Mesenchymal stem cell (in vitro differentiated cells and primary cell): ENCODE measurements at regions not wholly inside any gene's neighbourhood (a gene's known extent, or its start where the extent isn't known, plus 50 kb on each side); places are given as distances from the start of the nearest gene placed in this dataset.

Experiments
- DNase-seq: peaks from one replicate; pipeline ENCODE4 v3.0.0-alpha.2; 2013
- H2AFZ ChIP-seq: one replicate; pipeline ENCODE4 v1.6.1; 2013; ENCODE audit warnings: low read depth, mild to moderate bottlenecking, control low read depth, inconsistent platforms, low read length, moderate library complexity
- H2AK5ac ChIP-seq: 2 replicates; pipeline ENCODE4 v1.6.1; 2013; ENCODE audit warnings: low read length, moderate library complexity, mild to moderate bottlenecking, inconsistent platforms; ENCODE audit not compliant: severe bottlenecking
- H2BK120ac ChIP-seq: one replicate; pipeline ENCODE4 v1.6.1; 2013; ENCODE audit warnings: low read depth, mild to moderate bottlenecking, inconsistent platforms, low read length, moderate library complexity
- H2BK12ac ChIP-seq, 2 experiments: one replicate each; pipeline ENCODE4 v1.6.1; 2013; ENCODE audit warnings: inconsistent platforms in 2 of 2, low read length in 2 of 2, mild to moderate bottlenecking in 2 of 2, moderate library complexity in 2 of 2, control low read depth in 1 of 2
- H2BK15ac ChIP-seq: one replicate; pipeline ENCODE4 v1.6.1; 2013; ENCODE audit warnings: mild to moderate bottlenecking, low read depth, inconsistent platforms; ENCODE audit not compliant: poor library complexity, severe bottlenecking
- H2BK5ac ChIP-seq: 2 replicates; pipeline ENCODE4 v1.6.1; 2013; ENCODE audit warnings: low read depth, mild to moderate bottlenecking, low read length, control low read depth, inconsistent platforms; ENCODE audit not compliant: poor library complexity, severe bottlenecking
- H3K14ac ChIP-seq, 2 experiments: one replicate each; pipeline ENCODE4 v1.6.1; 2013; ENCODE audit warnings: inconsistent platforms in 2 of 2, low read length in 2 of 2, control low read depth in 1 of 2, mild to moderate bottlenecking in 1 of 2, moderate library complexity in 1 of 2
- H3K18ac ChIP-seq, 2 experiments: one replicate each; pipeline ENCODE4 v1.6.1; 2013; ENCODE audit warnings: inconsistent platforms in 2 of 2, low read length in 2 of 2, control low read depth in 1 of 2, low read depth in 1 of 2, mild to moderate bottlenecking in 1 of 2
- H3K23ac ChIP-seq, 2 experiments: one replicate each; pipeline ENCODE4 v1.6.1; 2013; ENCODE audit warnings: inconsistent platforms in 2 of 2, low read length in 2 of 2, mild to moderate bottlenecking in 2 of 2, moderate library complexity in 2 of 2, control low read depth in 1 of 2
- H3K27ac ChIP-seq: 2 replicates; pipeline ENCODE4 v1.5.1; 2013; ENCODE audit warnings: mild to moderate bottlenecking, moderate library complexity, low read length, control low read depth, inconsistent platforms; ENCODE audit not compliant: poor library complexity, severe bottlenecking
- H3K27me3 ChIP-seq, 2 experiments: 2 replicates each; pipeline versions ENCODE4 v1.6.1 to v1.7.0; 2013; ENCODE audit warnings: low read length in 2 of 2, mild to moderate bottlenecking in 2 of 2, moderate library complexity in 2 of 2, control low read depth in 1 of 2, inconsistent platforms in 1 of 2; ENCODE audit not compliant: control insufficient read depth in 1 of 2, insufficient read depth in 1 of 2
- H3K36me3 ChIP-seq, 2 experiments: 2 replicates each; pipeline versions ENCODE4 v1.6.1 to v1.7.0; 2013; ENCODE audit warnings: low read length in 2 of 2, control low read depth in 1 of 2, inconsistent platforms in 1 of 2, low read depth in 1 of 2, mild to moderate bottlenecking in 1 of 2; ENCODE audit not compliant: insufficient read depth in 2 of 2, control insufficient read depth in 1 of 2
- H3K4ac ChIP-seq, 2 experiments: one replicate each; pipeline ENCODE4 v1.6.1; 2013; ENCODE audit warnings: inconsistent platforms in 2 of 2, low read length in 2 of 2, mild to moderate bottlenecking in 2 of 2, moderate library complexity in 2 of 2, control low read depth in 1 of 2, low read depth in 1 of 2
- H3K4me1 ChIP-seq: 2 replicates; pipeline ENCODE4 v1.6.1; 2013; ENCODE audit warnings: low read depth, low read length, control low read depth; ENCODE audit not compliant: control insufficient read depth, insufficient read depth
- H3K4me2 ChIP-seq: 2 replicates; pipeline ENCODE4 v1.6.1; 2013; ENCODE audit warnings: low read length, mild to moderate bottlenecking, inconsistent platforms; ENCODE audit not compliant: poor library complexity, severe bottlenecking
- H3K4me3 ChIP-seq, 2 experiments: 2 replicates each; pipeline versions ENCODE4 v1.5.1 to v1.7.0; 2013; ENCODE audit warnings: low read length in 2 of 2, mild to moderate bottlenecking in 2 of 2, control low read depth in 1 of 2, low read depth in 1 of 2; ENCODE audit not compliant: insufficient read depth in 1 of 2
- H3K79me1 ChIP-seq: replicated peaks from 2 replicates; pipeline ENCODE4 v1.6.1; 2013; ENCODE audit warnings: mild to moderate bottlenecking, control low read depth, low read length, inconsistent platforms; ENCODE audit not compliant: poor library complexity, severe bottlenecking
- H3K9ac ChIP-seq: 2 replicates; pipeline ENCODE4 v1.7.0; 2013; ENCODE audit warnings: mild to moderate bottlenecking, low read length, moderate library complexity
- H3K9me3 ChIP-seq: 2 replicates; pipeline ENCODE4 v1.7.0; 2013; ENCODE audit warnings: mild to moderate bottlenecking, low read length; ENCODE audit not compliant: control insufficient read depth
- H4K8ac ChIP-seq: one replicate; pipeline ENCODE4 v1.6.1; 2013; ENCODE audit warnings: inconsistent platforms, mild to moderate bottlenecking, low read length, moderate library complexity
- H4K91ac ChIP-seq: one replicate; pipeline ENCODE4 v1.6.1; 2013; ENCODE audit warnings: mild to moderate bottlenecking, low read length, inconsistent platforms
- WGBS: methylation state at CpG from one replicate; pipeline ENCODE4 v1.1.7; 2013; ENCODE audit warnings: mixed read lengths; 5-methylcytosine and 5-hydroxymethylcytosine counted together

DNA sequence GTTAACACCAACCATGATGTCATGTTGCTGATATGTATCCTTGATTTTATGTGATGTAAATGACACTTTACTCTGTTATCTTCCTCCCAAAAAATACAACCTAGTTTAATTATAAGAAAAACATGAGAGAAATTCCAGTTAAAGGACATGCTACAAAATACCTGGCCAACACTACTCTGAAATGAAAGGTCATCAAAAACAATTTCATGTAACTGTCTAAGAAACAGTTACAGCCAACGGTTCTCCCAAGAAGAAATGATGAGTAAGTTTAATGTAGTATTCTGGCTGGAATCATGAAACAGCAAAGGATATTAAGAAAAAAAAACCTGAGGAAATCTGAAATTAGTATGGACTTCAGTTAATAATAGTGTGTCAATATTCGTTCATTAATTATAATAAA lies 653.3 kb upstream of the FOXG1 start:
- Histone ChIP-seq H3K4ac (no peak overlapping the region), H3K4me3 (no peak overlapping the region), H3K36me3 (no peaks in the 10 kb centered on the region), H3K9me3 (no peaks in the 10 kb centered on the region), H3K27ac (no peak overlapping the region), H3K27me3 (no peaks in the 10 kb centered on the region), H2BK12ac (no peak overlapping the region), H2BK15ac (no peak overlapping the region), H3K18ac (no peak overlapping the region), H2BK120ac (no peak overlapping the region), H4K91ac (no peak overlapping the region), H3K4me2 (no peak overlapping the region), H3K9ac (no peak overlapping the region), H3K14ac (no peak overlapping the region), H3K4me1 (no peaks in the 10 kb centered on the region), H2AK5ac (no peak overlapping the region), H4K8ac (no peak overlapping the region), H3K23ac (no peak overlapping the region), H3K79me1 (peaks cover 1% of the 10 kb centered on the region), H2AFZ (no peak overlapping the region), H2BK5ac (no peak overlapping the region)
- 67% methylated on average over 1 of the region's 2 CpGs for WGBS
- DNase-seq = no peak

DNA sequence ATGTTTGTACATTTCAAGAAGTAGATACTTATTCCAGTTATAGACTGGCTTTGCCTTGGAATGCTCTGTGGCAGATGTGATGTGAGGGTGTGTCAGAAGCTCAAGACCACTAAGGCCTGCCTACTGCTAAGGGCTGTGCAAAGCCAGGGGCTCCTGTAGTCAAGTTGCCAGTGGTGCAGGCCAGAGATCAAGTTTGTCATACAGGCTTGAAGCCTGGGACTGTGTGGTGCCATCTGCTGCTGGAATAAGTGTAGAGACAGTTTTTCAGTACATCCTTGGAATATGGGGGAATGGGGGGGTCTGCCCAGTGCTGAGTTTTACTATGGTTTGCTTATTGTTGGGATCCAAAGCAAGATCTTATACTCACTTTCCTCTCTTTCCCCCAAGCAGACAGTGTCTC lies 649.9 kb upstream of the FOXG1 start:
- Histone ChIP-seq H4K8ac (no peak overlapping the region), H3K9me3 (no peaks in the 10 kb centered on the region), H2BK5ac (no peak overlapping the region), H2BK12ac (no peak overlapping the region), H4K91ac (no peak overlapping the region), H2BK15ac (no peak overlapping the region), H3K79me1 (peaks cover 1% of the 10 kb centered on the region), H3K14ac (no peak overlapping the region), H3K27me3 (no peaks in the 10 kb centered on the region), H3K4me1 (no peaks in the 10 kb centered on the region), H3K9ac (no peak overlapping the region), H3K36me3 (no peaks in the 10 kb centered on the region), H3K18ac (no peak overlapping the region), H3K27ac (no peak overlapping the region), H3K4ac (no peak overlapping the region), H3K4me3 (no peak overlapping the region), H2BK120ac (no peak overlapping the region), H3K4me2 (no peak overlapping the region), H2AFZ (no peak overlapping the region), H2AK5ac (no peak overlapping the region), H3K23ac (no peak overlapping the region)
- no peak for DNase-seq

DNA sequence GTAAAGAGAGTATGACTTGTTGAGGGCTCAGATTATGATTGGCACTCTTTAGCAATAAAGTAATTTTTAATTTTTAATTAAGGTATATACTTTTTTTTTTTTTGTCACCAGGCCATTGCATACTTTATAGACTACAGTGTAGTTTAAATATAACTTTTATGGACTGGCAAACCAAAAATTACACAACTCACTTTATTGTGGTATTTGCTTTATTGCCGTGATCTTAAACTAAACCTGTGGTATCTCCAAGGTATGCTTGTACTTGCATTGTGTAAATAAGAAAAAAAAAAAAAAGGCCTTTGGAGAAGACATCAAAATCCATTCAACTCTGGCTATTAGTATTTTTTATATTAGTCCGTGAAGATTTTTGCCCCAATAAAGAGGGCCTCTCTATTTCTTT lies 646.7 kb upstream of the FOXG1 start:
- no peak overlapping the region for H3K14ac ChIP-seq
- no peaks in the 10 kb centered on the region for H3K4me1 ChIP-seq
- H4K91ac ChIP-seq = no peak overlapping the region
- no peak overlapping the region for H3K27ac ChIP-seq
- no peak overlapping the region for H2BK120ac ChIP-seq
- peaks cover 1% of the 10 kb centered on the region for H3K79me1 ChIP-seq
- no peak overlapping the region for H2BK12ac ChIP-seq
- DNase-seq = no peak
- H2BK5ac ChIP-seq = no peak overlapping the region
- H3K9ac ChIP-seq = no peak overlapping the region
- no peak overlapping the region for H2AK5ac ChIP-seq
- no CpG with 5 or more reads among the region's 2 CpGs for whole genome bisulfite sequencing
- H3K27me3 ChIP-seq = no peaks in the 10 kb centered on the region
- H3K18ac ChIP-seq = no peak overlapping the region
- H3K36me3 ChIP-seq = no peaks in the 10 kb centered on the region
- no peak overlapping the region for H2AFZ ChIP-seq
- no peaks in the 10 kb centered on the region for H3K9me3 ChIP-seq
- H3K4me3 ChIP-seq = no peak overlapping the region
- H4K8ac ChIP-seq = no peak overlapping the region
- no peak overlapping the region for H3K4ac ChIP-seq
- H3K23ac ChIP-seq = no peak overlapping the region
- no peak overlapping the region for H3K4me2 ChIP-seq
- no peak overlapping the region for H2BK15ac ChIP-seq

DNA sequence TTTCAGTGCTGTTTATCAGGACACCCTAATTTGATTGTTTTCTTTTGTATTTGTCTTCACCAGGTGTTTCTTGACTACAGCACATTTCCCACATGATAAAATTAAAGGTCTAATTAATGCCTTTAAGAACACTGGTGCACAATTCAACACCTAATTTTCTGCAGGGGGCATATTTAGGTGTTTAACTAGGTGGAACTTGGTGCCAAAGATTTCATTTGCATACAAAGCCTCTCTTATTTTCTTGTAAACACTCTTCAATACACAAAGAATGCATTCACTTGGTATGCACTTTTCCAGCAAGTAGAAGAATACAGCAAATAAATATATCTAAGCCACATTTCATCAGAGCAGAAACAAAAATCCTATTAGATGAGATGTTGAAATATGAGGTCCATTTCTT lies 646.2 kb upstream of the FOXG1 start:
- no peak overlapping the region for H3K27ac ChIP-seq
- H4K8ac ChIP-seq = no peak overlapping the region
- H3K27me3 ChIP-seq = no peaks in the 10 kb centered on the region
- H3K9ac ChIP-seq = no peak overlapping the region
- no peak overlapping the region for H2BK15ac ChIP-seq
- H2AFZ ChIP-seq = no peak overlapping the region
- H3K18ac ChIP-seq = no peak overlapping the region
- no peak overlapping the region for H2BK5ac ChIP-seq
- no peaks in the 10 kb centered on the region for H3K9me3 ChIP-seq
- H3K4ac ChIP-seq = no peak overlapping the region
- H3K4me3 ChIP-seq = no peak overlapping the region
- H4K91ac ChIP-seq = no peak overlapping the region
- H3K4me1 ChIP-seq = no peaks in the 10 kb centered on the region
- H3K79me1 ChIP-seq = peaks cover 1% of the 10 kb centered on the region
- no peak for DNase-seq
- H2BK12ac ChIP-seq = no peak overlapping the region
- H3K4me2 ChIP-seq = no peak overlapping the region
- H3K23ac ChIP-seq = no peak overlapping the region
- no peak overlapping the region for H2AK5ac ChIP-seq
- H3K36me3 ChIP-seq = no peaks in the 10 kb centered on the region
- no peak overlapping the region for H2BK120ac ChIP-seq
- H3K14ac ChIP-seq = no peak overlapping the region
